SK-N-SH treated with all-trans-retinoic acid at 6 μM for 48 hours (cell line): ENCODE measurements at regions not wholly inside any gene's neighbourhood (a gene's known extent, or its start where the extent isn't known, plus 50 kb on each side); places are given as distances from the start of the nearest gene placed in this dataset.

Experiments used
- SNAI2 ChIP-seq: fragments of 250-450 bp; sonication (Bioruptor Pico); IDR thresholded peaks from 2 replicates; pipeline ENCODE4 v1.5.0; 2020; ENCODE audit warnings: mild to moderate bottlenecking, moderate library complexity
- TCF4 ChIP-seq: fragments of 250-450 bp; sonication (Bioruptor Pico); IDR thresholded peaks from 2 replicates; pipeline ENCODE4 v1.8.0; 2021; ENCODE audit warnings: mild to moderate bottlenecking, moderate library complexity, borderline replicate concordance
- ZC3H10 ChIP-seq: fragments of 250-450 bp; sonication (Bioruptor Pico); IDR thresholded peaks from 2 replicates; pipeline ENCODE4 v1.5.1; 2021; ENCODE audit warnings: mild to moderate bottlenecking, moderate library complexity
- ZFP3 ChIP-seq: fragments of 250-450 bp; sonication (Bioruptor Pico); IDR thresholded peaks from 2 replicates; pipeline ENCODE4 v1.5.0; 2020; ENCODE audit warnings: mild to moderate bottlenecking, moderate library complexity
- ZFP30 ChIP-seq: fragments of 450-650 bp; formaldehyde crosslinking; IDR thresholded peaks from 2 replicates; pipeline ENCODE4 v1.5.0; 2022; ENCODE audit warnings: mild to moderate bottlenecking, moderate library complexity
- TF ChIP-seq, protein P1 (sequence below): fragments of 250-450 bp; sonication (Bioruptor Pico); IDR thresholded peaks from 2 replicates; pipeline ENCODE4 v1.5.1; 2020; ENCODE audit warnings: low read depth, mild to moderate bottlenecking, moderate library complexity
- TF ChIP-seq, protein P2 (sequence below): fragments of 250-450 bp; sonication (Bioruptor Pico); IDR thresholded peaks from 2 replicates; pipeline ENCODE4 v1.5.1; 2021; ENCODE audit warnings: mild to moderate bottlenecking, moderate library complexity
- TF ChIP-seq, protein P3 (sequence below): fragments of 250-450 bp; sonication (Bioruptor Pico); IDR thresholded peaks from 2 replicates; pipeline ENCODE4 v1.8.0; 2021; ENCODE audit warnings: low read depth, mild to moderate bottlenecking, moderate library complexity, borderline replicate concordance
- TF ChIP-seq, protein P4 (sequence below): fragments of 250-450 bp; sonication (Bioruptor Pico); IDR thresholded peaks from 2 replicates; pipeline ENCODE4 v1.8.0; 2020; ENCODE audit warnings: mild to moderate bottlenecking, moderate library complexity, borderline replicate concordance

DNA sequence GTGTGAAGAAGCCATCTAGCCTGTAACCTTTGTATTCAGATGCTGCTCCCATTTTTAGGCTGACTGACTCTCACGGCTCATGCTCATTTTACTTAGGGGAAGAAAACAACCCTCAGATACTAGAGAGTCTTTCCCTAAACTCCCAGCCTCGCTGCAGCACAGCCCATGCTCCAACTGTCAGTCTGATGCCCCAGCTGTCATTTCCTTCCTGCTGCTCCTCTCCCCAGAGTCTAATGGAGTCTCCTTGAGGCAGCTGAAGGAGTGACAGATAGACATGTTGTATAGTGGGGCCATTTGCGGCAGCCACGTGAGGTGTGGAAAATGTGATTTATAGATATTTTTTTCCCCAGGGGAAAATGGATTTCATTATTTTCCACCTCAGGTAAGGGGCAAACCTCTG lies 59.2 kb upstream of the OLFM4 start:
- TF ChIP-seq, protein P1, sequence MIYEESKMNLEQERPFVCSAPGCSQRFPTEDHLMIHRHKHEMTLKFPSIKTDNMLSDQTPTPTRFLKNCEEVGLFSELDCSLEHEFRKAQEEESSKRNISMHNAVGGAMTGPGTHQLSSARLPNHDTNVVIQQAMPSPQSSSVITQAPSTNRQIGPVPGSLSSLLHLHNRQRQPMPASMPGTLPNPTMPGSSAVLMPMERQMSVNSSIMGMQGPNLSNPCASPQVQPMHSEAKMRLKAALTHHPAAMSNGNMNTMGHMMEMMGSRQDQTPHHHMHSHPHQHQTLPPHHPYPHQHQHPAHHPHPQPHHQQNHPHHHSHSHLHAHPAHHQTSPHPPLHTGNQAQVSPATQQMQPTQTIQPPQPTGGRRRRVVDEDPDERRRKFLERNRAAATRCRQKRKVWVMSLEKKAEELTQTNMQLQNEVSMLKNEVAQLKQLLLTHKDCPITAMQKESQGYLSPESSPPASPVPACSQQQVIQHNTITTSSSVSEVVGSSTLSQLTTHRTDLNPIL (CRISPR knock-in tag), result no peak
- TF ChIP-seq TCF4 (CRISPR knock-in tag), result no peak
- TF ChIP-seq, protein P2, sequence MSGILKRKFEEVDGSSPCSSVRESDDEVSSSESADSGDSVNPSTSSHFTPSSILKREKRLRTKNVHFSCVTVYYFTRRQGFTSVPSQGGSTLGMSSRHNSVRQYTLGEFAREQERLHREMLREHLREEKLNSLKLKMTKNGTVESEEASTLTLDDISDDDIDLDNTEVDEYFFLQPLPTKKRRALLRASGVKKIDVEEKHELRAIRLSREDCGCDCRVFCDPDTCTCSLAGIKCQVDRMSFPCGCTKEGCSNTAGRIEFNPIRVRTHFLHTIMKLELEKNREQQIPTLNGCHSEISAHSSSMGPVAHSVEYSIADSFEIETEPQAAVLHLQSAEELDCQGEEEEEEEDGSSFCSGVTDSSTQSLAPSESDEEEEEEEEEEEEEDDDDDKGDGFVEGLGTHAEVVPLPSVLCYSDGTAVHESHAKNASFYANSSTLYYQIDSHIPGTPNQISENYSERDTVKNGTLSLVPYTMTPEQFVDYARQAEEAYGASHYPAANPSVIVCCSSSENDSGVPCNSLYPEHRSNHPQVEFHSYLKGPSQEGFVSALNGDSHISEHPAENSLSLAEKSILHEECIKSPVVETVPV, result no peak
- TF ChIP-seq, protein P3, sequence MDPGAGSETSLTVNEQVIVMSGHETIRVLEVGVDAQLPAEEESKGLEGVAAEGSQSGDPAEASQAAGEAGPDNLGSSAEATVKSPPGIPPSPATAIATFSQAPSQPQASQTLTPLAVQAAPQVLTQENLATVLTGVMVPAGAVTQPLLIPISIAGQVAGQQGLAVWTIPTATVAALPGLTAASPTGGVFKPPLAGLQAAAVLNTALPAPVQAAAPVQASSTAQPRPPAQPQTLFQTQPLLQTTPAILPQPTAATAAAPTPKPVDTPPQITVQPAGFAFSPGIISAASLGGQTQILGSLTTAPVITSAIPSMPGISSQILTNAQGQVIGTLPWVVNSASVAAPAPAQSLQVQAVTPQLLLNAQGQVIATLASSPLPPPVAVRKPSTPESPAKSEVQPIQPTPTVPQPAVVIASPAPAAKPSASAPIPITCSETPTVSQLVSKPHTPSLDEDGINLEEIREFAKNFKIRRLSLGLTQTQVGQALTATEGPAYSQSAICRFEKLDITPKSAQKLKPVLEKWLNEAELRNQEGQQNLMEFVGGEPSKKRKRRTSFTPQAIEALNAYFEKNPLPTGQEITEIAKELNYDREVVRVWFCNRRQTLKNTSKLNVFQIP (CRISPR knock-in tag), result no peak
- TF ChIP-seq, protein P4, sequence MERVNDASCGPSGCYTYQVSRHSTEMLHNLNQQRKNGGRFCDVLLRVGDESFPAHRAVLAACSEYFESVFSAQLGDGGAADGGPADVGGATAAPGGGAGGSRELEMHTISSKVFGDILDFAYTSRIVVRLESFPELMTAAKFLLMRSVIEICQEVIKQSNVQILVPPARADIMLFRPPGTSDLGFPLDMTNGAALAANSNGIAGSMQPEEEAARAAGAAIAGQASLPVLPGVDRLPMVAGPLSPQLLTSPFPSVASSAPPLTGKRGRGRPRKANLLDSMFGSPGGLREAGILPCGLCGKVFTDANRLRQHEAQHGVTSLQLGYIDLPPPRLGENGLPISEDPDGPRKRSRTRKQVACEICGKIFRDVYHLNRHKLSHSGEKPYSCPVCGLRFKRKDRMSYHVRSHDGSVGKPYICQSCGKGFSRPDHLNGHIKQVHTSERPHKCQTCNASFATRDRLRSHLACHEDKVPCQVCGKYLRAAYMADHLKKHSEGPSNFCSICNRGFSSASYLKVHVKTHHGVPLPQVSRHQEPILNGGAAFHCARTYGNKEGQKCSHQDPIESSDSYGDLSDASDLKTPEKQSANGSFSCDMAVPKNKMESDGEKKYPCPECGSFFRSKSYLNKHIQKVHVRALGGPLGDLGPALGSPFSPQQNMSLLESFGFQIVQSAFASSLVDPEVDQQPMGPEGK (CRISPR knock-in tag), result no peak
- TF ChIP-seq SNAI2, result no peak
- no peak for TF ChIP-seq ZFP3
- no peak for TF ChIP-seq ZC3H10
- TF ChIP-seq ZFP30 (CRISPR knock-in tag), result no peak
